ENCODE measurements at regions not wholly inside any gene's neighbourhood (a gene's known extent, or its start where the extent isn't known, plus 50 kb on each side); places are given as distances from the start of the nearest gene placed in this dataset.

GRCh38 chr13:34064456-34065205 lies 246.7 kb downstream of the RFC3 start:
- TF ChIP-seq, protein P1, sequence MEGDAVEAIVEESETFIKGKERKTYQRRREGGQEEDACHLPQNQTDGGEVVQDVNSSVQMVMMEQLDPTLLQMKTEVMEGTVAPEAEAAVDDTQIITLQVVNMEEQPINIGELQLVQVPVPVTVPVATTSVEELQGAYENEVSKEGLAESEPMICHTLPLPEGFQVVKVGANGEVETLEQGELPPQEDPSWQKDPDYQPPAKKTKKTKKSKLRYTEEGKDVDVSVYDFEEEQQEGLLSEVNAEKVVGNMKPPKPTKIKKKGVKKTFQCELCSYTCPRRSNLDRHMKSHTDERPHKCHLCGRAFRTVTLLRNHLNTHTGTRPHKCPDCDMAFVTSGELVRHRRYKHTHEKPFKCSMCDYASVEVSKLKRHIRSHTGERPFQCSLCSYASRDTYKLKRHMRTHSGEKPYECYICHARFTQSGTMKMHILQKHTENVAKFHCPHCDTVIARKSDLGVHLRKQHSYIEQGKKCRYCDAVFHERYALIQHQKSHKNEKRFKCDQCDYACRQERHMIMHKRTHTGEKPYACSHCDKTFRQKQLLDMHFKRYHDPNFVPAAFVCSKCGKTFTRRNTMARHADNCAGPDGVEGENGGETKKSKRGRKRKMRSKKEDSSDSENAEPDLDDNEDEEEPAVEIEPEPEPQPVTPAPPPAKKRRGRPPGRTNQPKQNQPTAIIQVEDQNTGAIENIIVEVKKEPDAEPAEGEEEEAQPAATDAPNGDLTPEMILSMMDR (IDR thresholded peaks at IDR 0.05) = no peak
- no peak for TF ChIP-seq POLR2A (IDR thresholded peaks at IDR 0.05)

Data from thyroid gland (tissue), 4 donors.